Activated CD8-positive, alpha-beta memory T cell treated with anti-CD3 and anti-CD28 coated beads, Interleukin-2, amount 50 U/mL, for 1 hour (primary cell): ENCODE measurements at regions not wholly inside any gene's neighbourhood (a gene's known extent, or its start where the extent isn't known, plus 50 kb on each side); places are given as distances from the start of the nearest gene placed in this dataset.
"Not testable (repeated sequence)": the region's sequence is repeated elsewhere in the genome, so short reads cannot be mapped to it uniquely, and the experiment has no call there.

Source experiments
- DNase-seq: peaks from one replicate; pipeline ENCODE4 v3.0.0-alpha.2; 2020; ENCODE audit errors: extremely low read depth

GRCh38 chr12:47610686-47611252 lies 95.1 kb downstream of the RPAP3 start:
- DNase-seq, result no peak

- no peak for DNase-seq
Measured at GRCh38 chr12:47609806-47610205, 96.0 kb downstream of the RPAP3 start.

- DNase-seq, result not testable (repeated sequence)
Measured at GRCh38 chr12:47608671-47609070, 97.2 kb downstream of the RPAP3 start.

GRCh38 chr12:47604221-47604873 lies 101.5 kb downstream of the RPAP3 start:
- DNase-seq, result no peak

GRCh38 chr12:47602949-47603558 lies 102.8 kb downstream of the RPAP3 start:
- no peak for DNase-seq

- DNase-seq, result no peak
Measured at GRCh38 chr12:47602325-47602724, 103.5 kb downstream of the RPAP3 start.

- no peak for DNase-seq
Measured at GRCh38 chr12:47601071-47601470, 104.8 kb downstream of the RPAP3 start.

GRCh38 chr12:47591795-47592194 lies 114.0 kb downstream of the RPAP3 start:
- DNase-seq, result no peak

- no peak for DNase-seq
Measured at GRCh38 chr12:47591361-47591791, 114.5 kb downstream of the RPAP3 start.

GRCh38 chr12:47590771-47591360 lies 115.0 kb downstream of the RPAP3 start:
- DNase-seq, result no peak

- no peak for DNase-seq
Measured at GRCh38 chr12:47586952-47587669, 118.7 kb downstream of the RPAP3 start.

GRCh38 chr12:47585507-47585906 lies 120.3 kb downstream of the RPAP3 start:
- no peak for DNase-seq

GRCh38 chr12:47578836-47579235 lies 127.0 kb downstream of the RPAP3 start:
- no peak for DNase-seq

GRCh38 chr12:47577206-47577989 lies 128.4 kb downstream of the RPAP3 start:
- no peak for DNase-seq

GRCh38 chr12:47576289-47576945 lies 129.4 kb downstream of the RPAP3 start:
- DNase-seq, result no peak

GRCh38 chr12:47574252-47575021 lies 131.4 kb downstream of the RPAP3 start:
- no peak for DNase-seq

- DNase-seq, result no peak
Measured at GRCh38 chr12:47573146-47573659, 132.6 kb downstream of the RPAP3 start.

GRCh38 chr12:47570151-47570550 lies 135.7 kb downstream of the RPAP3 start:
- no peak for DNase-seq

- no peak for DNase-seq
Measured at GRCh38 chr12:47562201-47562600, 143.6 kb downstream of the RPAP3 start.

GRCh38 chr12:47561746-47562145 lies 144.1 kb downstream of the RPAP3 start:
- no peak for DNase-seq
